Breast epithelium (tissue), 3 donors: ENCODE measurements at regions not wholly inside any gene's neighbourhood (a gene's known extent, or its start where the extent isn't known, plus 50 kb on each side); places are given as distances from the start of the nearest gene placed in this dataset.

ENCODE experiments used
- CTCF ChIP-seq, 3 donors: fragments of 450-650 bp; IDR thresholded peaks; one replicate each; pipeline ENCODE4 v1.5.1; 2016 to 2017; ENCODE audit warnings: antibody characterized with exemption in 3 of 3, mild to moderate bottlenecking in 3 of 3, moderate library complexity in 3 of 3
- POLR2A ChIP-seq: fragments of 450-650 bp; IDR thresholded peaks from one replicate; pipeline ENCODE4 v1.6.1; 2016; ENCODE audit warnings: antibody characterized with exemption, mild to moderate bottlenecking, moderate library complexity

- TF ChIP-seq POLR2A (no peak), CTCF (IDR thresholded peaks at IDR 0.05) (no peak)
Measured at GRCh38 chr13:80530191-80530590, 189.3 kb upstream of the SPRY2 start.
